HG03196 (cell line): ENCODE measurements at regions not wholly inside any gene's neighbourhood (a gene's known extent, or its start where the extent isn't known, plus 50 kb on each side); places are given as distances from the start of the nearest gene placed in this dataset.
"Not testable (repeated sequence)": the region's sequence is repeated elsewhere in the genome, so short reads cannot be mapped to it uniquely, and the experiment has no call there.

Experiments used
- ATAC-seq: cut with Tn5 transposase; IDR thresholded peaks from one replicate; pipeline ENCODE4 v1.9.1; 2021; ENCODE audit not compliant: unreplicated experiment

DNA sequence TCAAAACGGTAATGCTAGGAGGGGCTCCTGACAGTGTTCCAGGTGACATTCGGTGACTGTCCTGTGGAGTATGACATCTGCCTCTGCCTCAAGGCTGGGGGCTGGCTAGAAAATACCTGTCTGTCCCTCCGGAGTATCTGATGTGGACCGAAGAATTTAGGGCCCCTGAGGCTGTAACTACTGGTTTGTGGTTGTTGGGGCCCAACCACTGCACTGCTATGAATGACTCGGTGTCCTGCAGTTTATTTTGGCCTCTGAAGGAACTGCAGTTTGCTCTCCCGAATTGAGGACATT, 198.9 kb upstream of the CAND1 start:
- ATAC-seq = no peak

DNA sequence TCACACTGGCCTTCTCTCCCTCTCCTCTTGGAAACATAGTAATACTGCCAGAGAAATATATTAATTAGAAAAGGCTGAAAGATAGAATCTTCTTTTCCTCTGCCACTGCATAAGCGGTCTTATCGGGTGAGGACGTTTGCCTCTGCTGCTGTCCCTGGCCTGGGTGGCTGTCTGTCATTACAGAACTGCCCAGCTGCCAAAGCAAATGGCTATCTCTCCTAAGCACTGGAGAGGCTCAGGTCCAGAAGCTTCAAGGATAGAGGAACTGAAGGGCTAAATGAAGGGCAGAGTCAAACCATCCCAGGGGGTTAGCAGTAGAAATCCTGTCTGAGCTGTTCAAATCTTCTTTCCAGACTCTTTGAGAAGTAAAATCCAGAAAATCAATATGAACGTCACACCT, 198.6 kb upstream of the CAND1 start:
- ATAC-seq = no peak

DNA sequence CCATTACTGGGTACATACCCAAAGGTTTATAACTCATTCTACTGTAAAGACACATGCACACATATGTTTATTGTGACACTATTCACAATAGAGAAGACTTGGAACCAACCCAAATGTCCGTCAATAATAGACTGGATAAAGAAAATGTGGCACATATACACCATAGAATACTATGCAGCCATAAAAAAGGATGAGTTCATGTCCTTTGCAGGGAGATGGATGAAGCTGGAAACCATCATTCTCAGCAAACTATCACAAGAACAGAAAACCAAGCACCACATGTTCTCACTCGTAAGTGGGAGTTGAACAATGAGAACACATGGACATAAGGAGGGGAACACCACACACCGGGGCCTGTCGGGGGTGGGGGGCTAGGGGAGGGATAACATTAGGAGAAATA, 196.9 kb upstream of the CAND1 start:
- not testable (repeated sequence) for ATAC-seq

DNA sequence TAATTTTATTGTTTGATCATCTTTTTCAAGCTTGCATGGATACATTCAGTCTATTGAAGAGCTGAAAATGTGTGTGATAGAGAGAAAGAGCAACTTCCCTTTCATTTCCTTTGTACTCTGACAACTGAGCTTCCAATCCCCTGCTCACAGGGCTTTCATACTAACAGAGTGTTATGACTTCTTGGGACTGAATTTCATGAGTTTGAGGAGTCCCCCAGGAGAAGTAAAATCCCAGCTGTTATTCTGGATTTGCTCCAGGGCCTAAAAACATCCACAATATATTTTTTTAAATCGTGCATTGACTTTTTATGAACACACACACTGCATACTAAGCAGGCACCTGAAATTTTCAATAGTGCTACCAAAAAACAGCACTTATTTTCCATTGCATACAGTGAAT, 195.8 kb upstream of the CAND1 start:
- ATAC-seq = no peak

DNA sequence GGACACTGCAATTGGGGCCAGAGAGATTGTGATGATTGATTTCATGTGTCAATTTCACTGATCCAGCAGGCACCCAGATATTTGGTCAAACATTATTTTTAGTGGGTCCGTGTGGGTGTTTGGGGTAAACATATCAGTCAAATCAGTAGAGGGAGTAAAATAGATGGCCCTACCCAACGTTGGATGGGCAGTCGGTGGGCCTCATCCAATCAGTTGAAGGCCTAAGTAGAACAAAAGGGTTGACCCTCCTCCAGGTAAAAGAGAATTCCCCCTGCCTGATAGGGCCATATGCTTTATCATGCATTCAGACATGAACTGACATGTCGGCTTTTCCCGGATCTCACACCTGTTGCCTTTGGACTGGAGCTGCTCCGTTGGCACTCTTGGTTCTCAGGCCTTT, 195.1 kb upstream of the CAND1 start:
- no peak for ATAC-seq

DNA sequence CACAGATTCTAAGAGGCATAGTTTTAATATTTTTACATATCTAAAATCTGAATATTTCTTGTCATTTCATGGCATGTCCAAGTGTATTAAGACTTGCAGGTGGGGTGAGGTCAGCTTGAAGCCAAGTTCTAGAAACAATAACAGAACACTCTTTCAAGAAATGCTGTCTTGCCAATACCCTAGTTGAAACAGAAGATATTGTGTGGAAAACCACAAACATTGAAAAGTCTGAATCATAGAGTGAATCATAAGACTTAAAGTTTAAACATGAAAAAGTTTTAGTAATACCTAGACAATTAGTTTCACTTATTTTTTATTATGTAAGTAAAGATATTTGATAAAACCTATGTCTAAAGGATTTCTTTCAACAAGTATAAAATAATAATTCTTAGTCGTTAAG, 191.5 kb upstream of the CAND1 start:
- no peak for ATAC-seq

DNA sequence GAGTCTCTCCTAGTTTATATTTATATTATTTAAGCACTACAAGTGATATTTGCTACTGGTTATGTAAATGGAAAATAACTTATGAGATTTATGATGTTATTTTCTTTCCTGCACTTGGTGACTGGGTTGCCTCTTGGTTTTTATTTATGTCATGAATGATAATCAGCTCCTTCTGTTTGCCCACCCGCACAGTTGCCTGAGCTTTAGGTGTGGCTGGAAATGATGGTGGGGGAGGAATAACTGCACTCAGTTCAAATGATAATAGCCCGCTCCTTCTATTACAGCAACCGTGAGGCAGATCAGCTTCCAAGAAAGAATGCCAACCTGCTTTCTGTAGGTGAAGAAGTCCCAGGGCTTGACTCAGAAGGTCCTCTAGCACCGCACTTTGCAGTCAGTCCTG, 190.2 kb upstream of the CAND1 start:
- no peak for ATAC-seq

DNA sequence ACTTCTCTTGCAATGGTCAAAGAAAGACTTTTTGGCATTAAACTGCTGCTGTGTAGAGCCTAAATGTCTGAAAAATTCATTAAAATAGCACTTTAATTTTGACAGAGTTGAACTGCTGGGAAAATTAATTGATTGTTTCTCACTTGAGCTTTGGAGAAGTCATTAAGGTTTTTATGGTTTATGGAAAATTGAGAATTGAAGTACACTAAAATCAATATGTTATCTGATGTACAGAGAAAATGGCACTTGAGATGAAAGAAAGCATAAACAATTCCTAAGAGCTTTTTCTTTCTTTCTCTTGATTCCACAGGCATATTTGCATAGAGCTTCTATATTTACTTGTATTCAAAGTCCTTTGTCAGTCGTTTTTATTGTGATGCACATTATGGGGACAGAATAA, 188.5 kb upstream of the CAND1 start:
- no peak for ATAC-seq

DNA sequence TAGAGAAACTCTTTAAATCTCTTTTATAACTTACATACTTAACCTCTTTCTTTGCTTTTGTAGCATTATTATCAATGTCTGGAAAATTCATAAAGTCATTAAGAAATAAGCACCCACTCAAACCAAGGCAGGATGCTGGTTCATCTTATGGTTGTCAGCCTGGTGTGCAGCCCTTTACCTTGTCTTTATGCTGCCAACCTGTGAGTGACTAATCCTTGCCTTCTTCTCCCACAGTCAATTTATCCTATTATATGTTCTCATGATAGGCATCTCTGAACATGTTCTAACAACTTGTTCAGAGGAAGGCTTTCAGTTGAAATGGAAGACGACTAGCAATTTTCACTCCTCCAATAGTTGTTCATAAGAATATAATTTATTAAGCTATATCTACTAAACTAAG, 186.9 kb upstream of the CAND1 start:
- no peak for ATAC-seq

DNA sequence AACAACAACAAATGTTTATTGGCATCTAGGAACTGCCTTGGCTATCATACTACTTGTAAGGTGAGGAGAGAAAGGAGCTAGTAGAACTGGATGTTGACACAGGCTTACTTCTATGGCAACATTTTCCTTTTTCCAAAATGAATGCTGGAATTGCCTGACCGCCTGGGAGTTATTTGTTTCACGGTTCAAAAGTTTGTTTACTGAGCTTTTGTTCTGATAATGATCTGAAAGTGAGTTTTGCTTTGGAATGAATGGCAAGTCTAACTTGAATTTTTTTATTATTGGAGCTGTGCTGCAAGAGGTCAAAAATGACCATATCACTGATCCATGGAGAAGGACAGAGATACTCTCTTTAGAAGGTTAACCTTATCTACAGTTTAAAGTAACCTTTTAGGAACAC, 183.5 kb upstream of the CAND1 start:
- no peak for ATAC-seq

DNA sequence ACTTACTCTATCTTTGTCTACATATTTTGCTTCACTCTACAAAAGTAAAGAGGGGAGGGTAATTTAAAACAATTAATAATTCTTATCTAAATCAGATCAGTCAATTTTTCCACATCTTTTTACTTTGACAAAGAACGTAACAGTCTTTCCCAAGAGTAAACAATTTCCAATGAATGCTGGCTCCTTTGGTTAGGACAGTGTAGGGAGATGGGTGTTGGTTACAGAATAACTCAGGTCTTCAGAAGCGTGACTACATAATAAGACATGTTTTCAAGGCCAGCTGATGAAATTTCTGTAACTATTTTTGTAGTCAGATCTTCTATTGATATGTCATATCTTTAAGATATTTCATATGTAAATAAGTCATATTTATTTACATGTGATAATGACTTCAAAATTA, 183.0 kb upstream of the CAND1 start:
- no peak for ATAC-seq

DNA sequence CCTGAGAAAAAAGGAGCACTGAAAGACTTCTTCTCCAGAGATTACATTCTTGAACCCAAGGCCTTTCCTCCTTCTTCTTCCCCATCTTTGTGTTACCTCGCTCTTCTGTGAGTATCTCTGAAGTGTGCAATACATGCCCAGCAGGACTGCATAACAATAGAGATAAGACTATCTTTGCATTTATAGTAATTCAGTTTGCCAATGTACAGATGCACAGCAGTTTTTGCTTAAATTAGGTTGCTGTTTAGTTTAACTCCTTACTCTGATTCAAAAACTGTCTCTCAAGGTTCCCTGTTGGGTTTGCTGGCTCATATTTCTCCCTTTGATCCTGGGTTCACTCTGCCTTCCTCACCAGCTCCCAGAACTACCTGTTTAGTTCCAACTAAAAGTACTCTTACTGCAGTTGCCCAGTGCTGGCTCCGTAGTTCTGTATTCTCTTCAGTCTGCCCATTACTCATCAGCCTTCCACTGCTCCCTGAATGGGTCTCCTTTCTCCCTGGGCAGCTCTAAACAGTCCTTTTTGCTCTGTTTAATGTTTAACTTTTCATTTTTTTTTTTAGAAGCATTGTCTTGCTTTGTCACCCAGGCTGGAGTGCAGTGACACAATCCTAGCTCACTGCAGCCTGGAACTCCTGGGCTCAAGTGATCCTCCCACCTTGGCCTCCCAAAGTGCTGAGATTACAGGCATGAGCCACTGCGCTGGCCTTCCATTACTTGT, 180.6 kb upstream of the CAND1 start:
- ATAC-seq = no peak

DNA sequence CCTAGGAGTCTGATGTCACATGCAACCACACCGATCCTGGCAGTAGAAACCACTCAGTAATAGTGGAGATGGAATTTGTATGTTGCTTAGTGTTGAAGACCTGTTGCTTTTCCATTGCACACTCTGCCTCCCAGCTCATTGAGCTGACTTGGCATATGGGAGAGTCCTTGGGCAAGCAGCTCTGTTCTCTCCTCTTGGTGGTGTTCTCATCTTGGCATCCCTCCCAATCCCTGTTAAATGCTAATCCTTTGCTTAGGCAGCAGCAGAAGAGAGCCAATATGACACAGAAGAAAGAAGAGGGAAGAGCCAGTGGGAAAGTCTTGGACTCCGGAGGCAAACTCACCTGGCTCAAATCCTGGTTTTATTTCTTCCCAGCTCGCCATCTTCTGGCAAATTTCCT, 178.0 kb upstream of the CAND1 start:
- ATAC-seq = no peak

DNA sequence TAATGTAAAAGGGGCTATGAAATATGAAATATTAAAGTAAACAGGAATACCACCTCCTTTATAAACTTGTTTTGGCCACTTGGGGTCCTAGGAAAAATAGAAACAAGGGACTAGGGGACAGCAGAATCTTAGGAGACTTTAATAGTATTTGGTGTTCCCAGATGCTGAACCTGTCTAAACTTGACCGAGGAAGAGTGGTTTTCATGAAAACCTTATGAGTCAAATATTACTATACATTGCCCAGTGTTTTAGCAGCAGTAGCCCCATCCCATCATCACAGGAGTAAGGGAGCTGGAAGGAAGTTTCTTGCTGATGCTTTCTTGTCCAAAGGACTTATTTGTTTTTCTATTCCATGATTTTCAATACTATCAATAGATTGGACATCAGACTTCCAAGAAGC, 177.5 kb upstream of the CAND1 start:
- no peak for ATAC-seq

DNA sequence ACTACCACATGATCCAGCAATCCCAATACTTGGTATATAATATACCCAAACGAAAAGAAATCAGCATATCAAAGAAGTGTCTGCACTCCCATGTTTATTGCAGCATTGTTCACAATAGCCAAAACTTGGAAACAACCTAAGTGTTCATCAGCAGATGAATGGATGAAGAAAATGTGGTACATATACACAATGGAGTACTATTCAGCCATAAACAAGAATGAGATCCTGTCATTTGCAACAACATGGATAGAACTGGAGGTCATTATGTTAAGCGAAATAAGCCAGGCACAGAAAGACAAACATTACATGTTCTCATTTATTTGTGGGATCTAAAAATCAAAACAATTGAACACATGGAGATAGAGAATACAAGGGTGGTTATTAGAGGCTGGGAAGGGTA, 176.2 kb upstream of the CAND1 start:
- ATAC-seq = not testable (repeated sequence)

DNA sequence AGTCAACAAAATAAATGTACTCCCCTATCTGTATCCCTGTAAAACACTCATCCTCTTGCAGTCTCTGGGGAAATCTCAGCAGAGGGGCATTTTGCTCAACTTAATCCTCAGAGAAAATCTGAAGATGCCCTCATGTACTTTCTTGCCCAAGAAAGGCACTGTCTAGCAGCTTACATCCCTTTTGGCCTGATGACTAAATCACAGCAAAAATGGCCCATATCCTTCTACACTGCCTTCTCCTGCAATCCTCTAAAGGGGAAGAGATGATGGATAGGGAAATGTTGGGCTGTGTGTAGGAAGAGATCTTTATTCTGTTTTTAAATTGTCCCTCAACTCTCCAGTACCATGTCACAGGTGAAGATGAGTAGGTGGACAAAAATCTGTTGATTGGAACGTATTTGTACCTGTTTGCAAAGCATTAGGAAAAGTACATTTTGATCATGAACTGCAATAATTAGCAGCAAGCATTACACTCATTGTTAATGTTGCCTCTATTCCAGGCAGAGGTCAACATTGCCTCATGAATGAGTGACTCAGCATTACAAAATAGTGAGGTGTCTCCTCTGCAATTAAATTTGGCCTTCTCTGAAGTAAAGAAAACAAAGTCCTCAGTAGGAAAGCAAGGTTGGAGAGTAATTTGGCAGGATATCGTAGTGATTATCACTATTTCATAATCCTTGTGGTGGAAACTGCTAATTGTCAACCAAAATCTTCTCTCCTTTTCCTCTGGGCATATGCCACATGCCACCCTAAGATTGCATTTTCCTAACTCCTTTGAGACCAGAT, 172.4 kb upstream of the CAND1 start:
- no peak for ATAC-seq

DNA sequence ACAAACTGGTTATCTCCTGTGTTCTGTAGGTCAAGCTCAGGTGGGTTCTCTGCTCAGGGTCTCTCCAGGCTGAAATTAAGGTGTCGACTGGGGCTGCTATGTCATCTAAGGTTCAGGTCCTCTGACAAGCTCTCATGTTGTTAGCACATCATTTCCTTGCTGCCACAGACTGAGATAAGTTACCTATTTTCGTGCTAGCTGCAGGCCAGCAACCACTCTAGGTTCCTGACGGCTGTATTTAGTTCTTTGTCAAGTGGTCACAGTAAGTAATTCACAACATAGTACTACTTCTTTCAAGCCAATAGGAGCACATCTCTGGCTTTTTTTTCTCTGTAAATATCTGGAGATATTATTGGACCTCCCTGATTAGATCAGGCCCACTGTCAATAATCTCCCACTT, 169.3 kb upstream of the CAND1 start:
- no peak for ATAC-seq

DNA sequence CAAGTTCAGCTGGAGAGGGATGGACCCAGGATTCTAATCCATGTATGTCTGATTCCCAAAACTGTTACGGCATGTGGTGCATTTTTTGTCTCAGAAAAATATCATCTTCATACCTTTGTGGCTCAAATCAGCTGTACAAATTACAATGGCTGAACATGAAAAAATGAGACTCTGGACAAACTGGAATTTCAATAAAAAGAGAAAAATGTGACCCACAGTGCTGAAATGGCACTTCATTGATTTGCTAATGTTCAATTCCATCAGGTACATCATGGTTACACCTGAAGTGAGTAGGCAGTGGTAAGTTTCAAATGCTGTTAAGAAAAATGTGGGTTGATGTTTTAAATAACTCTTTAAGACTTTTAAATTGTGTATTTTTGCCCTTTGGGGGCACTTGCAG, 165.6 kb upstream of the CAND1 start:
- ATAC-seq = no peak

DNA sequence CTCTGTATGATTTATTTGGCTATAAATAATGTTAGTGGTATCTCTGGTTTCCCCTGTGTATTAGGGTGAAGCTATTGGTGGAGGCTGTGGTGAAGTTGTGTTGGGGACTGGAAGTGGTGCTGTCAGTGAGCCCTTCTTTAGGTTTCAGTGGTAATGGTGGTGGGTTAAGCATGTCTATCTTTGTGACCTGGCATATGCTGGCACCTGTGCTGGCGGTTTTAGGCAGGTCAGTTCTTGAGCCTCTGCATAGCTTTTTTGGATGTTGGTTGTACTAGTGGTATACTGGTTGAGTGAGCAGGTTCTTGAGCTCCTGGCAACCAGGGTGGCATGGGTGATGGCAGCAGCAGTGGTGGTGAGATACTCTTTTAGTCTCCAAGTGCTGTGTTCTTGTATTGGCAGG, 161.9 kb upstream of the CAND1 start:
- ATAC-seq = no peak

DNA sequence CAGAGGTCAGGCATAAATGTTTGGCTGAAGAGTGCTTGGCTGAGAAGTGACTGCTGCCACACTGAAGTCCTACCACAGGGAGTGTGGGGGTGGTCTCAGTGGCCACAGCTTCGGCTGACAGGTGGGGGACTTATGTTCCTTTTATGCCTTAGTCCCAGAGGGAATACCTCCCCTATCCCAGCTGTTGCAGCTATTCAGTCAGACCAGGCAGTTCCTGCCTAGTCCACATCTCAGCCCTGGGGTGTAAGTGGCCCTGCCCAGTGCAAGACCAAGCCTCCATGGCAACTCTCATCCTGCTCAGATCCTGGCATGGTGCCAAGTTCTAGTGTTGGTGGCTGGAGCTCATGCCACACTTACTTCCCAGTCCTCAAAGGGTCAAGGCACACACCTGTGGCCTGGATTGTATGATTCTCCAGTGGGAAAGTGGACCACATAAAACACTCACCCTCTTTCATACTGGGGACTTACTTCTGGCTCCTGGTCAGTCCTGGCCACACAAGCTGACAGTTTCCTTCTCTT, 161.3 kb upstream of the CAND1 start:
- no peak for ATAC-seq

DNA sequence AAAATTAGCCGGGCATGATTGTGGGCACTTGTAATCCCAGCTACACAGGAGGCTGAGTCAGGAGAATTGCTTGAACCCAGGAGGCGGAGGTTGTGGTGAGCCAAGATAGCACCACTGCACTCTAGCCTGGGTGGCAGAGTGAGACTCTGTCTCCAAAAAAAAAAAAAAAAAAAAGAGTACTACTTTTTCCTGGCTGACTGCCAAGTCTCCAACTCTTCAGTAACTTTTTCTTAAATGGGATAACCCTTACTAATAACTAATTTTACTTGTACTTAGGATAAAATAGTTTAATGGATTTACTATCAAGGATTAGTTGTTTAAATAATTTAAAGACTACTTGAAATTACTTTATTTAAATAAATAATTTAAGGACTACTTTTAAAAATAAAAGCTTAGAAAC, 158.8 kb upstream of the CAND1 start:
- ATAC-seq = not testable (repeated sequence)

DNA sequence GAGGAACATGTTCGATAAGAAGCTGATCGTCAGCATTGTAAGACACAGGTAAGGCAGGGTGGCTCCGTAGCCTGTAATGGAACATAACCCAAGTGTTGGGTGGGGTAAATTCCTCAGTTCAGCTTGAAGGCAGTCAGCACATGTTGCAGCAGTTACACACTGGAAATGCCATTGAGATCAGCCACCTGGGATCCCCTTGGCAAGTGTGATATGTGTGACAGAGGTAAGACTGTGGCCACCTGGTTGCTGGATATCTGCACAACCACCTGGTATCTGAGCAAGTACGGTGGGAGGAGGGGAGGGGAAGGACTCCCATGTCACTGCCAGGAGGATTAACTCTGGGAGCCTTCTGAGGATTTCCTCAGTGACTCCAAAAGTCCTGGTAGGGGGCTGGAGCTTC, 158.0 kb upstream of the CAND1 start:
- ATAC-seq = no peak

DNA sequence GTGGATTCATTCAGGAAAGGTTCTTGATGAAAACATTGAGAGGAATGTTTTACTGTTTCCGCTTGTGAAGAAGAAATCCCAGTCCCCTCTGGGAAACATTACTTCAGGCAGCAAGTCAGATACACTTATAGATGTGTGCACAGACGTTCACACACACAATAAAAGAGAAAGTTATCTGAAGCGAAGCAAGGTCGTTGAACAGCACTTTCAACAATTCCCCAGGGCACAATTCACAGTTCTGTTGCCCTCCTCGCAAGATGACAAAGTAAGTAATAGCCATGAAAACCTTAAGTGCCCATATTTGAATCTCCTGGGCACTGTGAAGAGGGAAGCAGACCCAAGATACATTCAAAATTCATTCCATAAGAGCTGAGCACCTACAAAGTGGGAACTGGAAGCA, 156.6 kb upstream of the CAND1 start:
- no peak for ATAC-seq
